GM19395 (cell line): ENCODE measurements at regions not wholly inside any gene's neighbourhood (a gene's known extent, or its start where the extent isn't known, plus 50 kb on each side); places are given as distances from the start of the nearest gene placed in this dataset.

ENCODE experiments used
- ATAC-seq: cut with Tn5 transposase; IDR thresholded peaks from one replicate; pipeline ENCODE4 v1.9.1; 2021; ENCODE audit warnings: mild to moderate bottlenecking, moderate library complexity; ENCODE audit not compliant: unreplicated experiment

- no peak for ATAC-seq
Measured at GRCh38 chr6:40759838-40760237, 172.7 kb upstream of the LRFN2 start.

GRCh38 chr6:40759264-40759663 lies 172.1 kb upstream of the LRFN2 start:
- no peak for ATAC-seq

GRCh38 chr6:40755749-40756452 lies 168.7 kb upstream of the LRFN2 start:
- no peak for ATAC-seq

- no peak for ATAC-seq
Measured at GRCh38 chr6:40755046-40755681, 168.0 kb upstream of the LRFN2 start.

GRCh38 chr6:40754461-40755045 lies 167.4 kb upstream of the LRFN2 start:
- ATAC-seq = no peak

- ATAC-seq = no peak
Measured at GRCh38 chr6:40753675-40754448, 166.7 kb upstream of the LRFN2 start.

GRCh38 chr6:40753048-40753447 lies 165.9 kb upstream of the LRFN2 start:
- no peak for ATAC-seq

GRCh38 chr6:40744835-40745234 lies 157.7 kb upstream of the LRFN2 start:
- no peak for ATAC-seq

GRCh38 chr6:40743690-40744446 lies 156.7 kb upstream of the LRFN2 start:
- no peak for ATAC-seq

GRCh38 chr6:40743226-40743625 lies 156.1 kb upstream of the LRFN2 start:
- ATAC-seq = no peak

GRCh38 chr6:40740518-40740917 lies 153.4 kb upstream of the LRFN2 start:
- ATAC-seq = no peak

GRCh38 chr6:40738551-40739193 lies 151.5 kb upstream of the LRFN2 start:
- no peak for ATAC-seq

- ATAC-seq = no peak
Measured at GRCh38 chr6:40735521-40735920, 148.4 kb upstream of the LRFN2 start.

- no peak for ATAC-seq
Measured at GRCh38 chr6:40735121-40735520, 148.0 kb upstream of the LRFN2 start.

GRCh38 chr6:40734607-40735006 lies 147.4 kb upstream of the LRFN2 start:
- ATAC-seq = no peak

GRCh38 chr6:40733770-40734396 lies 146.7 kb upstream of the LRFN2 start:
- no peak for ATAC-seq

- no peak for ATAC-seq
Measured at GRCh38 chr6:40733290-40733689, 146.1 kb upstream of the LRFN2 start.

- ATAC-seq = no peak
Measured at GRCh38 chr6:40732878-40733277, 145.7 kb upstream of the LRFN2 start.

- ATAC-seq = no peak
Measured at GRCh38 chr6:40728643-40729042, 141.5 kb upstream of the LRFN2 start.

GRCh38 chr6:40727271-40727670 lies 140.1 kb upstream of the LRFN2 start:
- no peak for ATAC-seq
